ENCODE measurements at regions not wholly inside any gene's neighbourhood (a gene's known extent, or its start where the extent isn't known, plus 50 kb on each side); places are given as distances from the start of the nearest gene placed in this dataset.
"Not testable (repeated sequence)": the region's sequence is repeated elsewhere in the genome, so short reads cannot be mapped to it uniquely, and the experiment has no call there.

DNA sequence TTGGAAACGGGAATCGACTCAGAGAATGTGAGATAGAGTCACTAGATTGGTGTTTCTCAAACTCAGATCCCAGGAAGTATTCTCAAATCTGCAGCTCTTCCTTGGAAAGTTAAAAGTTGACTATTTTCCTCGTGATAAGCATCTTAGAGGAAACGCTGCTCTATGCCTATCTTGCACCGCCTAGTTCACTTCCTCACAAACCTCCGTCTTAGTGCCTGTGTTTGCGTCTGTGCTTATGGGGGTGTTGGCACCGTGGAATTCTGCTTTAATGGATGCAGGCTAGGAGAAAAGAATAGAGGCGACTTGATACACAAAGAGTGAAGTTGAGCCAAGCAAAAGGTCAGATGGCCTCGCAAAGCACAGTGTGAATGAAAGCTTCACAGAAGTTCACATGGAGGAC, 255.3 kb upstream of the ID2 start:
- no peak for DNase-seq

DNA sequence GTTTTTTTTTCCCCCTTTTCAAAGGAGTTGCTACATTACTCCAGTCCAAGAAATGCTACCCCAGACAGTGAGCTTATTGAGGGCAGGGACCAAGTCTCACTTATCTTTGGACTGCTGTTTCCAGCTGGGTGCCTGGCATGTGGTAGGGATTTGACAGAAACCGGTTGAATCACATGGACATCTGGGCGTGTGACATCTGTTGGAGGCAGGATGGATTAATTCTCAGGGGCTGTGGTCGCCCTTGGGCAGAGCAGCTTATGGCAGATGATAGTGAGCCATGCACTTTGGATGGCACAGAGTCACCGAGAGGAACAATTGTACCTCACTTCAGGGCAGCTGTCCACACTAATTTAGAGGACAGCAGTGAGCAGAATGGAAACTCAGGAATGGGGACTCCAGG, 254.6 kb upstream of the ID2 start:
- no peak for DNase-seq

- no peak for DNase-seq
Observed at GRCh38 chr2:8430628-8431027, 251.2 kb upstream of the ID2 start.

- DNase-seq = no peak
Observed at GRCh38 chr2:8431446-8432125, 250.3 kb upstream of the ID2 start.

- no peak for DNase-seq
Observed at GRCh38 chr2:8432706-8433336, 249.0 kb upstream of the ID2 start.

DNA sequence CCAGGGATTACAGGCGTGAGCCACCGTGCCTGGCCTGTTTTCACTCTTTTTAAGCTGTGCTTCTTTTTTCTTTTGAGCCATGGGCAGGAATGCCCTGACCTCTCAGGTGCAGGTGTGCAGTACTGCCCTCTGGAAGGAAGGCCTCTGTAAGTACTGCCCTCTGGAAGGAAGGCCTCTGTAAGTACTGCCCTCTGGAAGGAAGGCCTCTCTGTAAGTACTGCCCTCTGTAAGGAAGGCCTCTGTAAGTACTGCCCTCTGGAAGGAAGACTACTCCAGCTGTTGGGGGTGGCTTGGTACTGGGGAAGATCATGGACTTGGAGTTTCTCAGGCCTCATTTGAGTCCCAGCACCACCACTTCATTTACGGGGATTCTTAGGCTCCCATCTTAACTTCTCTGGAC, 248.5 kb upstream of the ID2 start:
- no peak for DNase-seq

- DNase-seq = no peak
Observed at GRCh38 chr2:8435608-8436007, 246.2 kb upstream of the ID2 start.

- no peak for DNase-seq
Observed at GRCh38 chr2:8436585-8436984, 245.3 kb upstream of the ID2 start.

DNA sequence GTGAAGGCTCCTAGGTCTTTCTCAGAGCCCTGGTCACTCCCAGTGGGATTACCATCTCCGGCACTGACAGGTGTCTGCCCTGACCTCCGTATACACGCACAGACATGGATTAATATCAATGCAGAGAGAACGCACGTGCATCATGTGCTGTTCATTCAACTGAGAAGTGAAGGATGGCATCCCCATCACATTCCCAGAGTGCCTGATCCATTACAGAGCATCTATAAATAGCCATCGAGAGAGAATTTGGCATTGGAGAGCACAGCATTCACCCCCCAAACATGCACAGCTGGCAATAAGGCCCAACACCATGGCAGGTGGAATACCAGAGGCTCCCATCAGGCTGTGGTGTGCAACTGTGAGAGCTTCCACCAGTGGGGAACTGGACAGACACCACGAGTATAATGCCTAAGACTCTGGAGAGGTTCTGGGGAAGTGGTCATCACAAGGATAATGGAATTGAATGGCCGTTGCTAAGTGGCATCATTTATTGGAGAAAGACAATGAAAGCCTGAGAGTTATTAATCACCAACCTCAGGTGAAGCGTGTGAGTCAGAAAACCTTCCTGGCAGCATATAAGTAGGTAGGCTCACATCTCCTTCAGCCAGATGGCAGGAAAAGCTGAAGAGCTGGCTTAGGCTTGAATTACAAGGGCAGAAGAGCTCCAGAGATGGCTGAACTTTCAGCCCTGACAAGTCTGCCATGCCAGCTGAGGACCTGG, 244.5 kb upstream of the ID2 start:
- no peak for DNase-seq

DNA sequence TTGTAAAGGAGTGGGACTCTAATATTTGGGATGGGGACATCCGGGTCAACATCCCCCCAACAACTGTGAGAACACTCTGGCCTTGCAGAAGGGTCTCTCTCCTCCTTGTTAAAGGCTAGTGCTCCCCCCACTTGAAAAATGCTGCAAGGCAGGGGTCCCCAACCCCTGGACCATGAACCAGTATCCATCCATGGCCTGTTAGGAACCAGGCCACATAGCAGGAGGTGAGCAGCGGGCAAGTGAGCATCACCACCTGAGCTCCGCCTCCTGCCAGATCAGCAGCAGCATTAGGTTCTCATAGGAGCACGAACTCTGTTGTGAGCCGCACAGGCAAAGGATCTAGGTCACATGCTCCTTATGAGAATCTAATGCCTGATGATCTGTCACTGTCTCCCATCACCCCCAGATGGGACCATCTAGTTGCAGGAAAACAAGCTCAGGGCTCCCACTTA, 243.9 kb upstream of the ID2 start:
- DNase-seq = no peak

GRCh38 chr2:8438476-8438875, 243.4 kb upstream of the ID2 start:
- DNase-seq = no peak

DNA sequence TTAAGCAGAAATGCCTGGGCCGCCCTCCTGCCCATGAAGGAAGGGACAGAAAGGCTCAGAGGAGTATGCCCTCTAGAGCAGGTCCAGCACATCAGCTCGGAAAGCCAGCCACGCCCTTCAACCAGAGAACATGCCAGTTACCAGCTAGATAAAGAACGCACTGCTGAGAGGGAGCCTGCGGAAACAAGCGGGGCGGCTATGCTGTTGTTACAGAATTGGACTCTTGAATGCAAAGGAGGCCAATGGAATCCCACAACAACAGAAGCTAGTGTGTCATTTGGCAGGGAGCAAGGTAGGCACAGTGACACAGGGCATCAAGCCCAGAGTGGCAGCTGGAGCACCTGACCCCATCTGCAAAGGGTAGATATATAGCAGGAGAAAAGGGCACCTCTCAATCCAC, 242.9 kb upstream of the ID2 start:
- DNase-seq = no peak

GRCh38 chr2:8440029-8440778, 241.7 kb upstream of the ID2 start:
- DNase-seq = no peak

GRCh38 chr2:8441371-8441770, 240.5 kb upstream of the ID2 start:
- no peak for DNase-seq

- DNase-seq = no peak
Observed at GRCh38 chr2:8441986-8442385, 239.9 kb upstream of the ID2 start.

DNA sequence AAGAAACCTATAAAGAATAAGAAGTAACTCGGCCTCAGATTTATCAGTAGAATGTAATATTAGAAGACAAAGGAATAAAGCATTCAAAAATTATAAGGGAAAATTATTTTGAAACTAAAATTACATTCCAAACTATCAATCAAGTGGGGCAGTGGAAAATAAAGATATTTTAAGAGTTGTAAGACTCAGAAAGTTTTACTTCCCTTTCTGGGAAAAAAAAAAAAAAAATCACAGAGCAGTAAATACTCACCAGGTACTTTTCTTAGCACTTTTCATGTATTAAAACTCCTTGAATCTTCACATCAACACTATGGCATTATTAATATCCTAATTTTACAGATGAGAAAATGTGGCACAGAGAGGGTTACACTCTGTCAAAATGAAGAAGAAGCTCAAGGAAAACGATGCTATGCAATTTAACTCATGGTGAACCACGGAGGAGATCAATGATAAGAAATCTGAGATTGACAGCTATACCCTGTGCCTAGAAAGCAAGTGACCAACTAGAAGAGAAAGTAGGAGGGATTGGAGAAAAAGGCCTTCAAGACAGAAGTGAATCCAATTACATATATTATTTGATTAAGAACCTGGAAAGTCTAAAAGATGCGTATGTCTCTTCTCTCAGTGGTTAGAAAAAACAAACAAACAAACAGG, 238.9 kb upstream of the ID2 start:
- DNase-seq = no peak

DNA sequence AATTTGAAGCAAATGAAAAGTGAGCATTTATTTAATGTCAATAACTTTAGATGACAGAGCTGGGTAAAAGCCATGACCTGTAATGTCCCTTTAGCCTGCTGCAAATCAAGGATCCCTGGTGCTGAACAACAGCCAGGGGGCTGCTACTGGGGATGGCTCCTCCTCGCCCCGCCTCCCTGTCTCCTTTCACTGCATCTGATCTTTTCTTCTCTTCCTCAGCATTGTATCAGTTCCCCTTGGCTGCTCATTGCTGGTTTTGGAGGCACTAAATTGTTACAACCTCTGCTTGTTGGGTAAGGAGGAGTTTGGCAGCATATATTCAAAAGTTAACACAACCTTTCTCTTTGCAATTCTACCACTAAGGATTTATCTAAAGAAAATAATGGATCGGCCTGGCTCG, 236.3 kb upstream of the ID2 start:
- no peak for DNase-seq

GRCh38 chr2:8446751-8447150, 235.1 kb upstream of the ID2 start:
- not testable (repeated sequence) for DNase-seq

- no peak for DNase-seq
Observed at GRCh38 chr2:8447610-8448221, 234.1 kb upstream of the ID2 start.

- no peak for DNase-seq
Observed at GRCh38 chr2:8448824-8449556, 232.9 kb upstream of the ID2 start.

DNA sequence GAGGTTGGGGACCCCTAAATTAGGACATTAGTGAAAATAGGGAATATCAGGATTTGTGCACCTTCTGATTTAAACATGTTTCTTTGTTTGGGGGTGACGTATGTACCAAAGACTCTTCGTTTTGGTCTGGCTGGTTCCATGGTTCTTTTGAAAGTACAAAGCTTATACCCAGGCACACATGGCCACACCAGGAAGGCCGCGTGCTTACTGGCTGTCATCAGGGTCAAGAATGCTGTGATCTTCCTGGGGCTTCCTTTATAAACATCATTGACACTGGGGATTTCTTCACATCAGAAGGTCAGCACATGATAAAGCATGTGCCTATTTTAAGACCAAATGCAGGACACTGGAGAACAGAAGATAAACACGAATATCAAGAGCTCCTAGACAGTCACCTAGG, 230.6 kb upstream of the ID2 start:
- no peak for DNase-seq

DNA sequence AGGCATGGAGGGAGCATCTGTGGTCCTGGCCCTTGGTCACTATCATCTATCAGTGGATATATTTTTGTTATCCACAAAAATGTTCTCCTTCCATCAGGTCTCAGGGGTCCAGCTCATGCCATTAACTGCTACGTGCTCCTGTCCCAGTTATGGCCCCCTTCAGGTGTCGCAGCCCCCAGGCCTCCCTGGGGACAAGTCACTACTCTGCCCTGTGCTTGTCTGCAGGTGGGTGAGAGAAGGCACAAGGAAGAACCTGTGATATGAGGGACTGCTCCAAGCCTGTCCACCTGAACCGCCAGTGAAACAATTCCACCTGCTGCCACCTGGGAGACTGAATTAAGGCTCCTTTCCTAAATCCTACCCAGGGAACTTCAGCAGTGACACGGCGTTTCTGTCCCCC, 229.6 kb upstream of the ID2 start:
- DNase-seq = no peak
